GM21381 (cell line): ENCODE measurements at regions not wholly inside any gene's neighbourhood (a gene's known extent, or its start where the extent isn't known, plus 50 kb on each side); places are given as distances from the start of the nearest gene placed in this dataset.
A peak's percentile ranks its signal among the peaks of the same experiment; 100 is the strongest.
"Not testable (repeated sequence)": the region's sequence is repeated elsewhere in the genome, so short reads cannot be mapped to it uniquely, and the experiment has no call there.

Experiments used
- ATAC-seq: cut with Tn5 transposase; IDR thresholded peaks from one replicate; pipeline ENCODE4 v1.9.1; 2021; ENCODE audit warnings: mild to moderate bottlenecking, moderate library complexity; ENCODE audit not compliant: unreplicated experiment

- no peak for ATAC-seq
Observed at GRCh38 chr5:100249211-100249883, 285.8 kb upstream of the FAM174A start.

GRCh38 chr5:100232736-100233135, 302.4 kb upstream of the FAM174A start:
- ATAC-seq, result no peak

GRCh38 chr5:100188778-100189177, 346.4 kb upstream of the FAM174A start:
- ATAC-seq, result no peak

- ATAC-seq, result no peak
Observed at GRCh38 chr5:100188339-100188738, 346.8 kb upstream of the FAM174A start.

GRCh38 chr5:100186181-100186580, 349.0 kb upstream of the FAM174A start:
- ATAC-seq, result no peak

GRCh38 chr5:100182402-100182801, 352.8 kb upstream of the FAM174A start:
- ATAC-seq, result no peak

GRCh38 chr5:100175346-100175745, 359.8 kb upstream of the FAM174A start:
- ATAC-seq, result no peak

GRCh38 chr5:100165309-100165708, 369.9 kb upstream of the FAM174A start:
- peak; percentile 100 for ATAC-seq

GRCh38 chr5:100161868-100162267, 373.3 kb upstream of the FAM174A start:
- ATAC-seq, result no peak

- no peak for ATAC-seq
Observed at GRCh38 chr5:100157066-100157465, 378.1 kb upstream of the FAM174A start.

GRCh38 chr5:100148239-100148638, 386.9 kb upstream of the FAM174A start:
- ATAC-seq, result no peak

- ATAC-seq, result no peak
Observed at GRCh38 chr5:100142607-100143006, 392.6 kb upstream of the FAM174A start.

GRCh38 chr5:100131161-100131560, 404.0 kb upstream of the FAM174A start:
- ATAC-seq, result no peak

- ATAC-seq, result no peak
Observed at GRCh38 chr5:100130307-100130706, 404.9 kb upstream of the FAM174A start.

- ATAC-seq, result no peak
Observed at GRCh38 chr5:100119903-100120302, 415.3 kb upstream of the FAM174A start.

GRCh38 chr5:100110497-100110896, 424.7 kb upstream of the FAM174A start:
- no peak for ATAC-seq

GRCh38 chr5:100108883-100109282, 426.3 kb upstream of the FAM174A start:
- no peak for ATAC-seq

GRCh38 chr5:100103592-100104119, 431.5 kb upstream of the FAM174A start:
- not testable (repeated sequence) for ATAC-seq

- ATAC-seq, result not testable (repeated sequence)
Observed at GRCh38 chr5:100101466-100101865, 433.7 kb upstream of the FAM174A start.

GRCh38 chr5:100096328-100096727, 438.8 kb upstream of the FAM174A start:
- not testable (repeated sequence) for ATAC-seq

- not testable (repeated sequence) for ATAC-seq
Observed at GRCh38 chr5:100080703-100081102, 454.5 kb upstream of the FAM174A start.

GRCh38 chr5:100079163-100079562, 456.0 kb upstream of the FAM174A start:
- not testable (repeated sequence) for ATAC-seq

GRCh38 chr5:100066020-100066419, 469.2 kb upstream of the FAM174A start:
- ATAC-seq, result not testable (repeated sequence)
